ENCODE measurements at regions not wholly inside any gene's neighbourhood (a gene's known extent, or its start where the extent isn't known, plus 50 kb on each side); places are given as distances from the start of the nearest gene placed in this dataset.
"Not testable (repeated sequence)": the region's sequence is repeated elsewhere in the genome, so short reads cannot be mapped to it uniquely, and the experiment has no call there.

- DNase-seq (ENCODE audit: low spot score) = peak; percentile 79
Observed at GRCh38 chr2:181790716-181791649, 100.5 kb upstream of the ITPRID2 start.

- DNase-seq (ENCODE audit: low spot score) = no peak
Observed at GRCh38 chr2:181792906-181793305, 98.6 kb upstream of the ITPRID2 start.

- DNase-seq (ENCODE audit: low spot score) = no peak
Observed at GRCh38 chr2:181798022-181798421, 93.5 kb upstream of the ITPRID2 start.

GRCh38 chr2:181802300-181802699 lies 89.2 kb upstream of the ITPRID2 start:
- not testable (repeated sequence) for DNase-seq (ENCODE audit: low spot score)

- DNase-seq (ENCODE audit: low spot score) = not testable (repeated sequence)
Observed at GRCh38 chr2:181803903-181804799, 87.4 kb upstream of the ITPRID2 start.

GRCh38 chr2:181805228-181806038 lies 86.1 kb upstream of the ITPRID2 start:
- DNase-seq (ENCODE audit: low spot score) = no peak

GRCh38 chr2:181806039-181806392 lies 85.5 kb upstream of the ITPRID2 start:
- DNase-seq (ENCODE audit: low spot score) = no peak

- DNase-seq (ENCODE audit: low spot score) = no peak
Observed at GRCh38 chr2:181807526-181807925, 84.0 kb upstream of the ITPRID2 start.

- DNase-seq (ENCODE audit: low spot score) = peak; percentile 83
Observed at GRCh38 chr2:181810823-181811695, 80.5 kb upstream of the ITPRID2 start.

GRCh38 chr2:181812106-181812743 lies 79.3 kb upstream of the ITPRID2 start:
- DNase-seq (ENCODE audit: low spot score) = peak; percentile 17

GRCh38 chr2:181814057-181814491 lies 77.5 kb upstream of the ITPRID2 start:
- no peak for DNase-seq (ENCODE audit: low spot score)

GRCh38 chr2:181817509-181817908 lies 74.0 kb upstream of the ITPRID2 start:
- no peak for DNase-seq (ENCODE audit: low spot score)

GRCh38 chr2:181818058-181818680 lies 73.4 kb upstream of the ITPRID2 start:
- DNase-seq (ENCODE audit: low spot score) = no peak

GRCh38 chr2:181818840-181819239 lies 72.7 kb upstream of the ITPRID2 start:
- DNase-seq (ENCODE audit: low spot score) = no peak

- DNase-seq (ENCODE audit: low spot score) = no peak
Observed at GRCh38 chr2:181821049-181821448, 70.5 kb upstream of the ITPRID2 start.

- DNase-seq (ENCODE audit: low spot score) = no peak
Observed at GRCh38 chr2:181822097-181822496, 69.4 kb upstream of the ITPRID2 start.

- DNase-seq (ENCODE audit: low spot score) = no peak
Observed at GRCh38 chr2:181823405-181823804, 68.1 kb upstream of the ITPRID2 start.

- DNase-seq (ENCODE audit: low spot score) = no peak
Observed at GRCh38 chr2:181828122-181828705, 63.3 kb upstream of the ITPRID2 start.

- DNase-seq (ENCODE audit: low spot score) = no peak
Observed at GRCh38 chr2:181829230-181829629, 62.3 kb upstream of the ITPRID2 start.

GRCh38 chr2:181832015-181832414 lies 59.5 kb upstream of the ITPRID2 start:
- no peak for DNase-seq (ENCODE audit: low spot score)

Data from COLO829 (cell line).